ENCODE measurements at regions not wholly inside any gene's neighbourhood (a gene's known extent, or its start where the extent isn't known, plus 50 kb on each side); places are given as distances from the start of the nearest gene placed in this dataset.

DNA sequence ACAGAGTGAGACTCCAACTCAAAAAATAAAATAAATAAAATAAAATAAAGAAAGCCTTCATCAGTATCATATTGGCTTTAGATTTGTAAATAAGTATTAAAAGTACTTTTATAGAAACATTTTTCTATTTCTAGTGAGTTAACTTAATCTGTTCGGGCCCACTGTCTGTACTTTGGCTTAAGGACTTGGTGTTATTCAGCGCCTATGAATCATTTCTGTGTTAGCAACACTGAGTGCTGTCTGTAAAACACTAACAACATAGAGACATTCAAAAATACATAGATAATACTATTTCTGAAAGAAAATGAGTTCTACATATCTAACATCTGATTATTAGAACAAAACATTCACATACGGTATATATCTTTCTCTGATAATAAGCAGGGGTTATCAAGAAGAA is 221.5 kb upstream of the CDH19 start:
- no peak for DNase-seq

DNA sequence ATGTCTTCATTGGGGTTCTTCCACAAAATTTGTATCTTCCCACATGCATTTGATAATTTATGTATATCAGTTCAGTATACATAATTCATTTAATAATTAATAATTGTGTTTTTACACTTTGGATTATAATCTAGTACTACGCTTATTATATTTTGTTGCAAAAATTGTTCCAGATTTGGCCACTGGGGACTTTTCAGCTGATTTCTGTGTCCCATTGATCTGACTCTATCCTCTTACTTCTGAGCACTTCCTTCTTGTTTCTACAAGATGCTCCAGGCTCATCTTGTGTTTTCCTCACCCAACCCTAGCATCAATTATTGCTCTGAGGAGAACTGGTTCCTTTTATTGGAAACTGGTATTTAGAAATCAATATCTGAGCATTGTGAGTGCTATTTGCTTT is 215.3 kb upstream of the CDH19 start:
- DNase-seq: no peak

DNA sequence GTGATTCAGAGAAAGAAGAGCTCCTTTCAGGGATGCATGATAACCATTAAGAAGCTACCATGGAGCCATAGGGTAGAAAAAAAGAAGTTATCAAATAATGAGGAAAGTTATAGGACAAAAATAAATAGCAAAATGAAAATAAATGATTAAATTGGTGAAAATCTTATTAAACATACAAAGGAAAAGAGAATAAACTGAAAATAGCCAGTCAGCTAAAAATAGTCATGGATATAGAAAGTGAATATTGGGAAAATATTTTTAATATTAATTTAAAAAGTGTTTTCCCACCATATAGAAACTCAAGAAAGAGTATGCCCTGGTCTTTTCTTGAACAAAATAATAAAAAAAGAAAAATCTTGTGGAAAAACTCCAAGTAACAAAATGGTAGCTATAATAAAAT is 209.2 kb upstream of the CDH19 start:
- DNase-seq: no peak

DNA sequence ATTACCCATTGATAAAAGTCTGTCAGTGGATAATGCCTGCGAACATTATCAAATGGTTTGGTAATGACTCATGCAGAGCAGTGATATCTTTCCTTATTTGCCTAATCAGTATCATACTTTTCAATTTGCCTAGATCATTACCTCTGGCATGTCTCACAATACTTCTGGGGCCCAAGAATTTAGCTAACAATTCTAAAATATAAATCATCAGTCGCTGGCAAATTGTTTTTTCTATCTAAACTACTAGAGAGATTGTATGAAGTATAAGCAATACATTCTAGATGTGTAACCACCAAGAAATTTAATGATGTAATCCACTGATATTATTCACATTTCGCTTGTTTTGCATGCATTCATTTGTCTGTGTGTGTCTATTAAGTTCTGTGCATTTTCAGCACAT is 191.2 kb upstream of the CDH19 start:
- no peak for DNase-seq

- DNase-seq: no peak
Observed at GRCh38 chr18:66792466-66792865, 188.6 kb upstream of the CDH19 start.

- DNase-seq: no peak
Observed at GRCh38 chr18:66780609-66781008, 176.7 kb upstream of the CDH19 start.

DNA sequence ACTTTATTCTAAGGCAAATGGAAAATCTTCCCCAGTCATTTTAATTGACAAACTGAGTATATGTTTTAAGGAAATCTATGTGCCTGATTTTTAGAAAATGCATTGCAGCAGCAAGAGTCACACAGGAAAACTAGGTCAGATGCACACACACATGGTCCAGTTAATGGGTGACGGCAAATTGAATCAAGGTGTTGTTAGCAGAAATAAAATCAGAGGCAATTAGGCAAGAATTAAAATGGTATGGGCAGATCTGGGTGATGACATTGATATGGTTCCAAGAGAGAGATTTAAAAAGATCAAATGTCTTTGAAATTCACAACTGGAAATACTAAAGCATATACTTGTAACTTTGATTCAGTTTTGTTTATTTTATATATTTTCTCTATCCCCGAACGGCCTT is 174.2 kb upstream of the CDH19 start:
- DNase-seq: no peak

- no peak for DNase-seq
Observed at GRCh38 chr18:66769375-66769774, 165.5 kb upstream of the CDH19 start.

DNA sequence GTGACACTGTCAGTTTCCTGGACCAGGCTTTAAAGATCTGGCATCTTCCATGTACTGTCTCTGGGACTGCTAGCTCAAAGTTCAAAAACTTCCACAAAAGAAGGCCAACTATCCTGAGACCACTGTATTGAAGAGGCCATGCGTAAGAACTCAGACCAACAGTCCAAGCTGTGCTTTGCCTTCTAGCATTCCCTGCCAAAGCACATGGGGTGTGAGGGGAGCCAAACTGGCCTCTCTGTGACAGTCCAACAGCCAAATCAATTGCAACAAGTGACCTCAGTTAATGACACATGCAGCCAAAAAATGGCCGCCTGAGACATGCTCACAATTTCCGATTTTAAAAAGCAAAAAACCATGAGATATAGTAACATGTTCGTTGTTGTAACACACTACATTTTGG is 160.3 kb upstream of the CDH19 start:
- DNase-seq: no peak

DNA sequence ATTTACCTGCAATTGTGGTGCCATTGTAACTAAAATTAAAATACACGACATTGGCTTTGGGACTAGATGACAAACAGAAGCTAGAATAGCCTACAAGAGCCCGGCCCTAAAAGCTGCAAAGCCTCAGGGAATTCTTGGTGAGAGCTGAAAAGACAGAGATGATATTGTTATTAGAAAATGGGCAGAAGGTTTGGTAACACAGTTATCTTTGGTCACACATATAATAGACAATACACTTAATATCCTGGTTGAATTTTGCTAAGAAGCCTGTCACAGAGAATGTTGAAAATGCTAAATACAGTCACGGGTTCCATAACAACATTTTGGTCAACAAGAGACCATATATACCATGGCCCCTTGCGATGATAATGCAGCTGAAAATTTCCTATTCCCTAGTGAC is 157.3 kb upstream of the CDH19 start:
- DNase-seq: no peak

DNA sequence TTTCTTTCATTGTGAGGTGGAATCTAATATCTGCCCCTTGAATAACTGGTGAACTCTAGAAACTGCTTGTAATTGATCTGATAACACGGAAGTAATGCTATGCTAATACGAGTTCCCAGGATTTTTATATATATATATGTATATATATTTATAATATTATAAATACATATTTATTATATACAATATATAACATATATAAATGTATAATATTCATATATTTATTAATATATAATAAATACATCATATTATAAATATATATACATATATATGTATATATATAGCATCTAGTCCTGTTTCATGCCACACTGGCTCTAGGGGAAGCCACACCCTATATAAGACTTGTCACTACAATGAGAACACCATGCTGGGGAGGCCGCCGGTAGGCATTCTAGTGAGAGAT is 156.7 kb upstream of the CDH19 start:
- no peak for DNase-seq

GRCh38 chr18:66759050-66759828 is 155.3 kb upstream of the CDH19 start:
- no peak for DNase-seq

- no peak for DNase-seq
Observed at GRCh38 chr18:66757946-66758345, 154.1 kb upstream of the CDH19 start.

DNA sequence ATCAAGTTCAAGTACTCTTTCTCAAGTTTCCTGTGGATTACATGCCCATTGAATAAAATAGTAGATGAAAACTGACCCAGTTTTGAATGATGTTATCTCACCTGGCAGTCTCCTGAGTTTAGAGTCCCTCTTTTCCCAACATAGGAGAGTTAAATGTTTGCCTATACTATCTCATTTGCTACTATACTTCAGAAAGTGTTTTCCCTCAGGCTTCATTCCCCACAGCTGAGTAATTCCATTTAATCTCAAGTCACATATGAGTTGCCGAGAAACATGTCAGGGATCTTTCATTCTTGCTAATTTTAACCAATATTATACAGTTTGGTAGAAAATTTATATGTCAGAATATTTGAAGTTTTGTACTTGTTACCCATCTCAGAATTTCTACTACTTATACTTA is 150.4 kb upstream of the CDH19 start:
- no peak for DNase-seq

DNA sequence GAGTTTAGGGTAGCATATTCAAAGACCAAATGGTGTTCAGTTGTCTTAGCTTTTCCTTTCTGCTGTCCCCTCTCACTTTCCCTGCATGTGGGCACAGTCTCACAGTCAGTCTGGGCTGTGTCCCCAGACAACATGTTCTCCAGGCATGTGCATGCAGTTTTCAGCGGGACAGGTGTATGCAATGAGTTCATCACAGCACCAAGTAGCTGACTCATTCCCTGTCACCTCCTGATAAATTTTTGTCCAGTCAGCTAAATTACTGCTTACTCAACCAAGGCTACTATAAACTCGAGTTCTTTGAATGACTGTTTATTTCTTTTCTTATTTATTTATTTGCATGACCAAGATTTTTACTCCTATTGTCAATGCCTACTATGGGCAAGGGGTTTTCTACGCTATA is 148.8 kb upstream of the CDH19 start:
- DNase-seq: no peak

- DNase-seq: no peak
Observed at GRCh38 chr18:66749481-66750035, 145.7 kb upstream of the CDH19 start.

GRCh38 chr18:66749030-66749429 is 145.1 kb upstream of the CDH19 start:
- DNase-seq: no peak

GRCh38 chr18:66742832-66743231 is 138.9 kb upstream of the CDH19 start:
- no peak for DNase-seq

- DNase-seq: no peak
Observed at GRCh38 chr18:66735933-66736332, 132.0 kb upstream of the CDH19 start.

DNA sequence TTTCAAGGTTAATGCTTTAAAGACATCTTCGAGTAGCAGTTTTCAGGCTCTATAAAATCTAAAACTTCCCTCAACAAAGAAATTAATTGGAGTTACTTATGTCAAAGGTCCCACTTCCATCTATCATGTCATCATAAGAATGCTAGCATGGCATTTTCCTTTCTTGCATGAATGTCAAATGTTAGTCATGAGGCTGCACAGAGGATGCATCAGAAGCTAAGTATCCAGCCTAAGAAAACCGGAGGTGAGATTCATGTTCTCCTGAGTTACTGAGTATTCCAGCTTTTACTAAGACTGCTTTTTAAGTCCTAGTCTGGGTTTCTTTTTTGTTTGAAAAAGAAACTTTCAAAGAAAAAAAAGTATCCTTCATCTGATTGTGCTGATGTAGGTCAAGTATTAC is 130.6 kb upstream of the CDH19 start:
- no peak for DNase-seq

DNA sequence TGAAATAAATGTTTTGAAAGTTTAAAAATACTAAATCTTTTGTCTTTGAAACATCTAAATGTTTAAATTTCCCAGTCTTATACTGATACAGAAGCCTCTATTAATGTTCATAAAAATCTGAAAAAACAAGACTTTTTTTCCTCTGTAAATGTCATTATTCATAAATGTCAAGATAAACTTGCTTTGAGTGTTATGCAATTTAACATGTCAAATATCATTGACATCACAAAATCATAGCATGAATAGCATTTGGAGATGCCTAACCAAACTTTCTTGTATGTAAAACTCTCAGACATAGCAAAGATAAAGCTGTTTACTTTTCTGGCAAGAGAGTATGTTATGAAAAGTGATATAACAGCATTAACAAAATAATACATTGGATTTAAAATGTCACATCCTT is 128.0 kb upstream of the CDH19 start:
- no peak for DNase-seq

DNA sequence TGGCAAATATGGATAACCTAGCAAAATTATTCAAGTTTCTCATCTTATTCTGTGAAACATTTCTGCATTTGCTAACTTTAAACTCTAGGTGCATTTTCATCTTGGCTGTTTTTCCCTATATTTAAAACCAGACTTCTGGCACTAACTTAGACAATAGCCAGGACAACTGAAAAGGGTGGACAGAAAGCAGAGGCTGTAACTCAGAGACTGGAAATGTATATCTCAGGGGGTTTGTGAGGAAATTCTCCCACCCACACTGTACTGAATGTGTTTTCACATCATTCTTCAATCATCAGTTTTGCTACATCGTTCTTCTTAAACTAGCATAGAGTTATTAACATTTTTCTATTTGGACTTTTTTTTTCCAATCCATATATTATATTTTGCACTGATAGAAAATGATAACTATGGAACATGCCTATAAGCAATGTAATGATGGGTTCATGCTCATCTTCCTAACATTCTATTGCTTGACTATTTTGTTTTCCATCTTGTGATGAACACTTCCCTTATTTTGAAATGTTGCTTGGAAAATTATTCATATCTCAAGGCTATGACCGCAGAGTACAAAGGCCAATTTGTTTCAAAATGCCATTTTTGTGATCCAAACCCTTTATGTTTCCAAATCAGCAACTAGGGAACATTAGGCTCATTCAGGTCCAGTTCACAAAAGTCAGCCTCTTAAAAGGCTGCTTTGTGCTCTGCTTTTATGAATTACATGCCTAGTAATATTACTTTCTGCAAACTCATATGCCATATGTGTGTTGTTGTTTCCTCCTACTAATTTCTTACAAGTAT is 125.8 kb upstream of the CDH19 start:
- DNase-seq: no peak

- DNase-seq: no peak
Observed at GRCh38 chr18:66728951-66729350, 125.1 kb upstream of the CDH19 start.

DNA sequence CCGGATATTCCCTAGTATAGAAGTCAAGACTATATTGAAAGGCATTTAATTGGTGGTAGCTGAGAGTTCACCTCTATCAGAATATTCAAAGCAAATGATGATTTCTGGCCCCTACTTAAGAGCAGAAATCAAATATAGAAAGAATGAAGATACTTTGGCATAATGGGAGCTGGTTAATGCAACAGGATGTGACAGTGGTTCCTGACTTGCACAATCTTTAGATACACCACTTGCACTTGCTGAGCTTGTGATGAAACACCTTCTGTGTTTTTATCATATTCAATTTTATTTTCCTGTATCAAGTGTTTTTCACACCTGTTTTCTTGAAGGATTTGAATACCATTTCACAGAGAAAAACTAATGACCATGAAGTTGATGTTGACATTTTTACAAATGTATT is 124.1 kb upstream of the CDH19 start:
- DNase-seq: no peak
